Dedifferentiated amniotic fluid mesenchymal stem cell (primary cell): ENCODE measurements at regions not wholly inside any gene's neighbourhood (a gene's known extent, or its start where the extent isn't known, plus 50 kb on each side); places are given as distances from the start of the nearest gene placed in this dataset.

Source experiments
- DNase-seq: peaks from one replicate; pipeline ENCODE4 v3.0.0-alpha.2; 2016; ENCODE audit errors: extremely low spot score

DNA sequence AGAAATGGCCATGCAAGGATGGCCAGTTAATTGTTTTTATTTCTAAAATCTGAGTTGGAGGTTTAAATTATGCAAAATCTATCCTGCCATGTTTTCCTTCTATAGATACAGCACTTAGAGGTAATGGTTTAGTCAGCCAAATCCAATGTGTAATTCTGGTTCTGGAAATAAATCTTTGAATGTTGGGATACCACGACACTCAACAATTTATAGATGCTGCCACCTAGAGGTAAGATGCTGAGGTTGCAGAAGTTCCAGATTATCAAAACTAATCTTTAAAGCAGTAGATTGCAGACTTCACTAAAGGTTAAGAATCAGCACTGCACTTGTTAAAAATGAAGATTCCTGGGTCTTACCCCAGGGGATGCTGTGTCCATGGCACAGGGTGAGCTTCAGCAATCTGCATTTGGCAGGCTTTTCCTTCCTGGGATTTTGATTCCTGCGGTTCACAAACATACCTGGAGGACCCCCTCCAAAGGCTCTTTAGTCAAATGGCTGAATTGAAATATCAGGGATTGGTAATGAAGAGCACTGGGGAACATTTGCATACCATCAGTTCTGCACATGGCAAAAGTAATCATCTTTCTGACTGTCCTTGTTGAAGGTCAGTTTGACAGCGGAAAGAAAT lies 53.4 kb upstream of the ANO4 start:
- peak; percentile 25 for DNase-seq

DNA sequence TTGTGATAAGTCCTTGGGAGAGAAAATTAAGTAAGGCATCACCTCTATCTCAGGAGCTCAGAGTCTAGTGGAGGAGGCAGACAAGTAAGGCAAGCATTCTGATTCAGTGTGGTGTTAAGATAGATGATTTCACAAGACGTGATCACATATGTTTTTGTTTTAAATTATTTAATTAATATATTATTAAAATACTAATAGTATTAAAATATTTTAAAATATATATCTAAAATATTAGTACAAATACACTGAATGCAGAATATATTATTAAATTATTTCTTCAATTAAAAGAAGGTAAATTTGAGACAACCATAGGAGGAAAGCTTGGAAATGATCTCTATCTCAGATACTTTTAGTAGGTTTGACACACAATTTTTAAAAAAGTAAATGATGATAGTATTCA lies 51.5 kb upstream of the ANO4 start:
- no peak for DNase-seq
